CD14-positive monocyte (primary cell): ENCODE measurements at regions not wholly inside any gene's neighbourhood (a gene's known extent, or its start where the extent isn't known, plus 50 kb on each side); places are given as distances from the start of the nearest gene placed in this dataset.

Experiments used
- DNase-seq, 3 donors: peaks; one replicate each; pipeline ENCODE4 v3.0.0-alpha.2; 2011 to 2022
- H2AFZ ChIP-seq: 2 replicates; pipeline ENCODE4 v1.6.0; 2012; ENCODE audit warnings: mild to moderate bottlenecking, low read depth, low read length, inconsistent platforms; ENCODE audit not compliant: insufficient read depth, poor library complexity, severe bottlenecking
- H3K27ac ChIP-seq, 2 donors: 1 replicate in 1 of 2; 2 replicates in 1 of 2; pipeline ENCODE4 v1.5.1; 2012 to 2013; ENCODE audit warnings: low read length in 2 of 2, control low read depth in 1 of 2, inconsistent platforms in 1 of 2, low read depth in 1 of 2, mild to moderate bottlenecking in 1 of 2
- H3K27me3 ChIP-seq, 2 donors: one replicate each; pipeline versions ENCODE4 v1.6.0 to v1.6.1; 2011 to 2013; ENCODE audit warnings: low read length in 2 of 2; ENCODE audit not compliant: control insufficient read depth in 2 of 2, insufficient read depth in 2 of 2
- H3K36me3 ChIP-seq, 2 donors: replicated peaks in 1 of 2; 1 replicate in 1 of 2; 2 replicates in 1 of 2; pipeline versions ENCODE4 v1.5.1 to v1.6.1; 2012 to 2013; ENCODE audit warnings: low read length in 2 of 2, control low read depth in 1 of 2, inconsistent platforms in 1 of 2, mild to moderate bottlenecking in 1 of 2; ENCODE audit not compliant: insufficient read depth in 2 of 2, control insufficient read depth in 1 of 2
- H3K4me1 ChIP-seq, 2 donors: 1 replicate in 1 of 2; 2 replicates in 1 of 2; pipeline versions ENCODE4 v1.5.1 to v1.6.1; 2012 to 2013; ENCODE audit warnings: low read length in 2 of 2, control low read depth in 1 of 2, inconsistent platforms in 1 of 2, mild to moderate bottlenecking in 1 of 2, moderate library complexity in 1 of 2; ENCODE audit not compliant: insufficient read depth in 2 of 2, control insufficient read depth in 1 of 2
- H3K4me2 ChIP-seq: replicated peaks from 2 replicates; pipeline ENCODE3; 2012; ENCODE audit warnings: low read length, moderate library complexity, mild to moderate bottlenecking; ENCODE audit not compliant: poor library complexity, severe bottlenecking; ENCODE audit errors: extremely low read depth
- H3K4me3 ChIP-seq, 3 experiments: fragments of 200-600 bp in 1 of 3; sonication (generic) in 1 of 3; replicated peaks in 1 of 3; 1 replicate in 2 of 3; 2 replicates in 1 of 3; pipeline ENCODE4 v1.5.1; 2011 to 2013; ENCODE audit warnings: low read length in 3 of 3, mild to moderate bottlenecking in 3 of 3, control low read depth in 2 of 3, low read depth in 2 of 3, inconsistent platforms in 1 of 3, moderate library complexity in 1 of 3
- H3K79me2 ChIP-seq: 2 replicates; pipeline ENCODE4 v1.6.0; 2012; ENCODE audit warnings: mild to moderate bottlenecking, control low read depth, inconsistent platforms, low read length, moderate library complexity; ENCODE audit not compliant: insufficient read depth
- H3K9ac ChIP-seq: 2 replicates; pipeline ENCODE4 v1.6.0; 2017; ENCODE audit warnings: low read length, mild to moderate bottlenecking; ENCODE audit not compliant: insufficient read depth, poor library complexity, severe bottlenecking
- H3K9me3 ChIP-seq, 2 donors: replicated peaks in 1 of 2; 1 replicate in 1 of 2; 2 replicates in 1 of 2; pipeline versions ENCODE4 v1.5.1 to v1.6.1; 2012 to 2013; ENCODE audit warnings: low read length in 2 of 2, control low read depth in 1 of 2; ENCODE audit not compliant: control insufficient read depth in 1 of 2, insufficient read depth in 1 of 2
- H4K20me1 ChIP-seq: 2 replicates; pipeline ENCODE4 v1.6.0; 2012; ENCODE audit warnings: mild to moderate bottlenecking, low read length, control low read depth, moderate library complexity; ENCODE audit not compliant: insufficient read depth
- H3K27ac Mint-ChIP-seq, 7 donors: one replicate each; pipeline ENCODE4 v1.8.0; 2020; ENCODE audit warnings: mild to moderate bottlenecking in 7 of 7, mixed read lengths in 7 of 7, moderate library complexity in 6 of 7, inconsistent platforms in 2 of 7
- H3K27me3 Mint-ChIP-seq, 3 donors: one replicate each; pipeline ENCODE4 v1.8.0; 2021 to 2022; ENCODE audit warnings: low read depth in 3 of 3, mild to moderate bottlenecking in 3 of 3, mixed read lengths in 3 of 3, moderate library complexity in 3 of 3, inconsistent platforms in 1 of 3
- H3K36me3 Mint-ChIP-seq, 2 donors: one replicate each; pipeline ENCODE4 v1.8.0; 2020; ENCODE audit warnings: mixed read lengths in 2 of 2, inconsistent platforms in 1 of 2, mild to moderate bottlenecking in 1 of 2
- H3K4me1 Mint-ChIP-seq: one replicate; pipeline ENCODE4 v1.8.0; 2020; ENCODE audit warnings: mild to moderate bottlenecking, mixed read lengths
- H3K4me3 Mint-ChIP-seq, 2 donors: one replicate each; pipeline ENCODE4 v1.8.0; 2020; ENCODE audit warnings: mild to moderate bottlenecking in 2 of 2, mixed read lengths in 2 of 2, moderate library complexity in 1 of 2
- H3K9me3 Mint-ChIP-seq, 7 donors: one replicate each; pipeline ENCODE4 v1.8.0; 2020 to 2022; ENCODE audit warnings: mixed read lengths in 7 of 7, mild to moderate bottlenecking in 6 of 7, moderate library complexity in 6 of 7, inconsistent platforms in 2 of 7
- CTCF ChIP-seq: fragments of 200-600 bp; IDR thresholded peaks from one replicate; pipeline ENCODE4 v1.8.0; 2022; ENCODE audit warnings: antibody characterized with exemption, mild to moderate bottlenecking
- WGBS: methylation state at CpG from one replicate; pipeline ENCODE4 v1.1.5; 2013; ENCODE audit warnings: missing lambda C conversion rate; ENCODE audit not compliant: insufficient coverage; 5-methylcytosine and 5-hydroxymethylcytosine counted together
- intact Hi-C, 2 donors: fragments of 100-400 bp; cut with micrococcal nuclease; formaldehyde crosslinking; loops; one replicate each; pipeline versions ENCODE4 v1.15.0 to v1.15.1; 2023

DNA sequence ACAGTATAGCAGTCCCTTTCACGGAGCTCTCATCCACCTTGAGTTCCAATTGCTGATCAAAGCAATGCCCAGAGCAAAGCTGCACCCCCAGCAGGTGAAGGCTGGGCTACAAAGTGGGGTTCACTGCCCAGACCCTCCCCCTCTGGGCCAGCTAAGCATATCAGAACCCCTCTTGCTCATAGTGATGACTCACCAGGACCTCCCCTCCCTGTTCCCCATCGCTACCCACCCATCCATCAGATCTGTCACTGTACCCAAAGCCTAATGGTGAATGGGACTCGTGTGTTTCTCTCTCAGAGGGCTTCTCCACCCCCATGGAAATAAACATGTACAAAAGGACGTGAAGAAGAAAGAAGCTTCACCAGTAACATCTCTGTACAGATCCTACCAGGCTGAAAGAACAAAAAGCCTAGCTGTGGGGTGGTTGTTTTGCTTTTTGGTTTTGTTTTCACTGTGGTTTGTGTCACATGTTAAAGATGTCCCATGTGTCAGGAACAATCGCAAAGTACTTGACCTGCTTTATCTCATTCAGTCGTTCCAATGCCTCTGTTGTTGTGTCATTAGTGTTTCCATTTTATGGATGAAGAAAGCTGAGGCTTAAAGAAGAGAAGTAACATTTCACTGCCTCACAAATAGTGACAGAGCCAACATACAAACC lies 518.5 kb downstream of the CD83 start:
- Histone ChIP-seq H3K27ac (no peak overlapping the region), H3K4me1 (peaks cover 28 to 38% of the 10 kb centered on the region in 2 donors), H3K9ac (no peak overlapping the region), H3K9me3 (no peaks in the 10 kb centered on the region), H3K4me2 (no peak overlapping the region), H4K20me1 (no peaks in the 10 kb centered on the region), H3K79me2 (no peaks in the 10 kb centered on the region), H2AFZ (no peak overlapping the region), H3K27me3 (no peaks in the 10 kb centered on the region), H3K4me3 (no peak overlapping the region), H3K36me3 (no peaks in the 10 kb centered on the region)
- no peak for TF ChIP-seq CTCF
- Mint-ChIP-seq H3K27me3 (peaks cover 0 to 10% (median 0%) of the 10 kb centered on the region in 3 donors), H3K36me3 (peaks cover 5 to 12% of the 10 kb centered on the region in 2 donors), H3K4me3 (no peak overlapping the region), H3K9me3 (peaks cover 0 to 3% (median 0%) of the 10 kb centered on the region in 7 donors), H3K4me1 (peaks cover 44% of the 10 kb centered on the region), H3K27ac (peak overlapping the region in 3 of 7 donors; percentile 43 to 77 (median 60))
- DNase-seq = peak in 1 of 3 donors; percentile 28
- intact Hi-C loops = loop anchor here in 1 of 2 donors (10.0 kb wide), 1 partner anchor 69 kb away; no protein-coding TSS in a partner anchor
- WGBS = 88% methylated on average over 1 of the region's 6 CpGs

GRCh38 chr6:14638435-14638905 lies 520.9 kb downstream of the CD83 start:
- Mint-ChIP-seq H3K9me3 (no peaks in the 10 kb centered on the region), H3K36me3 (peaks cover 5 to 12% of the 10 kb centered on the region in 2 donors), H3K4me3 (peak overlapping the region; percentile 81 to 95), H3K27me3 (peaks cover 0 to 9% (median 0%) of the 10 kb centered on the region in 3 donors), H3K27ac (peak overlapping the region; percentile 69 to 98 (median 96)), H3K4me1 (peaks cover 50% of the 10 kb centered on the region)
- whole genome bisulfite sequencing = no CpG with 5 or more reads among the region's 4 CpGs
- Histone ChIP-seq H3K9me3 (no peaks in the 10 kb centered on the region), H3K79me2 (no peaks in the 10 kb centered on the region), H4K20me1 (no peaks in the 10 kb centered on the region), H3K4me3 (peak overlapping the region; percentile 35 to 69 (median 57)), H3K9ac (peak overlapping the region; percentile 74), H3K4me1 (peaks cover 28 to 38% of the 10 kb centered on the region in 2 donors), H3K36me3 (no peaks in the 10 kb centered on the region), H3K27ac (peak overlapping the region in 1 of 2 donors; percentile 89), H3K4me2 (peak overlapping the region; percentile 73), H2AFZ (peak overlapping the region; percentile 63), H3K27me3 (no peaks in the 10 kb centered on the region)
- DNase-seq = peak in 2 of 3 donors; percentile 26 to 47
- intact Hi-C loops = loop anchor here (2.0 to 10.0 kb wide), 3 partner anchors 22 to 94 kb away; no protein-coding TSS in a partner anchor
- no peak for TF ChIP-seq CTCF
